ENCODE measurements at regions not wholly inside any gene's neighbourhood (a gene's known extent, or its start where the extent isn't known, plus 50 kb on each side); places are given as distances from the start of the nearest gene placed in this dataset.

GRCh38 chr12:75825686-75826085 is 205.9 kb downstream of the PHLDA1 start:
- ChIA-PET CTCF (no interaction called here), POLR2A (no interaction called here)
- WGBS (ENCODE audit: missing lambda C conversion rate), result 75% methylated on average over 4 of the region's 4 CpGs
- no peak overlapping the region for H3K4me3 ChIP-seq
- no peaks in the 10 kb centered on the region for H3K9me3 ChIP-seq
- TF ChIP-seq JUNB (IDR thresholded peaks at IDR 0.05) (no peak), ZC3H11A (IDR thresholded peaks at IDR 0.05) (no peak), POLR2A (IDR thresholded peaks at IDR 0.05; ENCODE audit: low read length) (no peak), SMC3 (IDR thresholded peaks at IDR 0.05) (no peak), MYC (IDR thresholded peaks at IDR 0.05; ENCODE audit: borderline replicate concordance, low read length) (no peak), CTCF (IDR thresholded peaks at IDR 0.05) (no peak), CHD4 (IDR thresholded peaks at IDR 0.05; ENCODE audit: borderline replicate concordance) (no peak), KDM5A (IDR thresholded peaks at IDR 0.05) (no peak), PBX3 (IDR thresholded peaks at IDR 0.05) (no peak), HOXB13 (CRISPR knock-in tag; IDR thresholded peaks at IDR 0.05; ENCODE audit: low read depth) (no peak), TFCP2L1 (CRISPR knock-in tag; IDR thresholded peaks at IDR 0.05) (no peak), CHD2 (IDR thresholded peaks at IDR 0.05; ENCODE audit: low read length, partially characterized antibody) (no peak), BCL3 (IDR thresholded peaks at IDR 0.05) (no peak), RARB (CRISPR knock-in tag; IDR thresholded peaks at IDR 0.05) (no peak)
- FAIRE-seq (no peak), ATAC-seq (no peak), DNase-seq (ENCODE audit: low read depth in 1 of 2, low spot score in 1 of 2) (no peak)
- no peak overlapping the region for H3K4me2 ChIP-seq
- H3K27ac ChIP-seq, result no peak overlapping the region
- no peaks in the 10 kb centered on the region for H3K4me1 ChIP-seq

- TF ChIP-seq SREBF2 (IDR thresholded peaks at IDR 0.05) (no peak), HDAC2 (IDR thresholded peaks at IDR 0.05) (no peak), ELK1 (IDR thresholded peaks at IDR 0.05; ENCODE audit: low read depth, low read length) (no peak), CEBPB (IDR thresholded peaks at IDR 0.05) (no peak), FOSL2 (IDR thresholded peaks at IDR 0.05) (no peak), FOSL2 (CRISPR knock-in tag; IDR thresholded peaks at IDR 0.05) (no peak), RARB (CRISPR knock-in tag; IDR thresholded peaks at IDR 0.05) (no peak), ZSCAN20 (CRISPR knock-in tag; IDR thresholded peaks at IDR 0.05) (no peak), SMC3 (IDR thresholded peaks at IDR 0.05) (no peak), POLR2A (IDR thresholded peaks at IDR 0.05; ENCODE audit: low read length) (no peak), BCL3 (IDR thresholded peaks at IDR 0.05) (no peak), MAX (IDR thresholded peaks at IDR 0.05) (no peak), HMGXB4 (CRISPR knock-in tag; IDR thresholded peaks at IDR 0.05; ENCODE audit: borderline replicate concordance) (no peak), EHF (CRISPR knock-in tag; IDR thresholded peaks at IDR 0.05) (no peak), CHD2 (IDR thresholded peaks at IDR 0.05; ENCODE audit: low read length, partially characterized antibody) (no peak), REST (IDR thresholded peaks at IDR 0.05) (no peak)
- Histone ChIP-seq H3K27ac (no peak overlapping the region), H3K4me3 (no peak overlapping the region), H3K9me3 (no peaks in the 10 kb centered on the region), H3K4me1 (no peaks in the 10 kb centered on the region), H3K4me2 (no peak overlapping the region)
- no peak for FAIRE-seq
- CTCF ChIA-PET, result no interaction called here
- WGBS (ENCODE audit: missing lambda C conversion rate), result 97% methylated on average over 1 of the region's 1 CpG
- no peak for DNase-seq (ENCODE audit: low read depth in 1 of 2, low spot score in 1 of 2)
- ATAC-seq, result no peak
- POLR2A ChIA-PET, result no interaction called here
Measured at GRCh38 chr12:75823475-75823874, 208.1 kb downstream of the PHLDA1 start.
